Ovary (tissue), 7 donors: ENCODE measurements at regions not wholly inside any gene's neighbourhood (a gene's known extent, or its start where the extent isn't known, plus 50 kb on each side); places are given as distances from the start of the nearest gene placed in this dataset.
"Not testable (repeated sequence)": the region's sequence is repeated elsewhere in the genome, so short reads cannot be mapped to it uniquely, and the experiment has no call there.

Experiments used
- DNase-seq, 5 donors: peaks; one replicate each; pipeline ENCODE4 v3.0.0-alpha.2; 2019 to 2020
- H3K27ac ChIP-seq, 2 donors: fragments of 200-600 bp; one replicate each; pipeline versions ENCODE4 v1.5.1 to v1.8.0; 2019 to 2022
- H3K27me3 ChIP-seq: fragments of 200-600 bp; one replicate; pipeline ENCODE4 v1.8.0; 2022
- H3K36me3 ChIP-seq: fragments of 200-600 bp; sonication (generic); one replicate; pipeline ENCODE4 v1.5.1; 2019
- H3K4me1 ChIP-seq: one replicate; pipeline ENCODE4 v1.8.1; 2013; ENCODE audit warnings: mild to moderate bottlenecking, moderate library complexity; ENCODE audit not compliant: insufficient read depth
- H3K4me3 ChIP-seq: fragments of 200-600 bp; sonication (generic); one replicate; pipeline ENCODE4 v1.5.1; 2017
- H3K9me3 ChIP-seq, 2 donors: fragments of 200-600 bp in 1 of 2; sonication (generic) in 1 of 2; one replicate each; pipeline versions ENCODE4 v1.5.1 to v1.8.1; 2013 to 2019; ENCODE audit warnings: mild to moderate bottlenecking in 1 of 2, moderate library complexity in 1 of 2
- EP300 ChIP-seq: sonication (generic); formaldehyde crosslinking; IDR thresholded peaks from one replicate; pipeline ENCODE4 v1.6.1; 2017; ENCODE audit warnings: antibody characterized with exemption
- POLR2A ChIP-seq: fragments of 450-650 bp; IDR thresholded peaks from one replicate; pipeline ENCODE4 v1.6.1; 2017; ENCODE audit warnings: antibody characterized with exemption, mild to moderate bottlenecking, moderate library complexity
- WGBS, 3 donors: extraction: QIAGEN DNeasy Blood & Tissue Kit in 1 of 3; methylation state at CpG; one replicate each; pipeline versions ENCODE4 v1.1.5 to v1.1.7; 2013 to 2017; 5-methylcytosine and 5-hydroxymethylcytosine counted together
- intact Hi-C, 4 donors: fragments of 100-400 bp; cut with DNase I; formaldehyde crosslinking; loops; one replicate each; pipeline versions ENCODE4 v1.11.0 to v1.15.1; 2022 to 2023
- TF ChIP-seq, protein P1 (sequence below), 3 donors: fragments of 450-650 bp in 2 of 3; fragments of 200-600 bp in 1 of 3; IDR thresholded peaks; one replicate each; pipeline versions ENCODE4 v1.5.1 to v1.8.0; 2016 to 2022; ENCODE audit warnings: antibody characterized with exemption in 3 of 3, mild to moderate bottlenecking in 1 of 3
- donor health status: DM: no; HTN: no; CAD: no; lungs with moderate emphysema.
- donor health status: DM: no; HTN: no; CAD: no.
- donor health status: Bipolar disorder and iron deficiency.
- donor health status: DM: no; HTN: no; CAD: no.
- donor health status: DM: yes; HTN: yes; CAD: no.

GRCh38 chr11:43145653-43146052 lies 166.1 kb upstream of the API5 start:
- Histone ChIP-seq H3K36me3 (no peaks in the 10 kb centered on the region), H3K4me1 (no peaks in the 10 kb centered on the region), H3K4me3 (no peak overlapping the region), H3K27me3 (no peaks in the 10 kb centered on the region), H3K9me3 (no peaks in the 10 kb centered on the region), H3K27ac (no peak overlapping the region)
- WGBS, 3 donors, result 67 to 84% (median 79%) methylated on average over 1 of the region's 1 CpG
- DNase-seq, result no peak
- TF ChIP-seq POLR2A (no peak), EP300 (no peak)
- TF ChIP-seq, protein P1, sequence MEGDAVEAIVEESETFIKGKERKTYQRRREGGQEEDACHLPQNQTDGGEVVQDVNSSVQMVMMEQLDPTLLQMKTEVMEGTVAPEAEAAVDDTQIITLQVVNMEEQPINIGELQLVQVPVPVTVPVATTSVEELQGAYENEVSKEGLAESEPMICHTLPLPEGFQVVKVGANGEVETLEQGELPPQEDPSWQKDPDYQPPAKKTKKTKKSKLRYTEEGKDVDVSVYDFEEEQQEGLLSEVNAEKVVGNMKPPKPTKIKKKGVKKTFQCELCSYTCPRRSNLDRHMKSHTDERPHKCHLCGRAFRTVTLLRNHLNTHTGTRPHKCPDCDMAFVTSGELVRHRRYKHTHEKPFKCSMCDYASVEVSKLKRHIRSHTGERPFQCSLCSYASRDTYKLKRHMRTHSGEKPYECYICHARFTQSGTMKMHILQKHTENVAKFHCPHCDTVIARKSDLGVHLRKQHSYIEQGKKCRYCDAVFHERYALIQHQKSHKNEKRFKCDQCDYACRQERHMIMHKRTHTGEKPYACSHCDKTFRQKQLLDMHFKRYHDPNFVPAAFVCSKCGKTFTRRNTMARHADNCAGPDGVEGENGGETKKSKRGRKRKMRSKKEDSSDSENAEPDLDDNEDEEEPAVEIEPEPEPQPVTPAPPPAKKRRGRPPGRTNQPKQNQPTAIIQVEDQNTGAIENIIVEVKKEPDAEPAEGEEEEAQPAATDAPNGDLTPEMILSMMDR (IDR thresholded peaks at IDR 0.05), result no peak
- intact Hi-C loops, result no loop called here

GRCh38 chr11:43150697-43151096 lies 161.1 kb upstream of the API5 start:
- DNase-seq, result no peak

GRCh38 chr11:43164831-43165230 lies 147.0 kb upstream of the API5 start:
- 49 to 51% (median 49%) methylated on average over 2 of the region's 2 CpGs for WGBS, 3 donors
- TF ChIP-seq EP300, result no peak
- TF ChIP-seq POLR2A, result no peak
- TF ChIP-seq, protein P1 (IDR thresholded peaks at IDR 0.05), result no peak
- intact Hi-C loops, result no loop called here

More at GRCh38 chr11:43150697-43151096, 161.1 kb upstream of the API5 start:
- intact Hi-C loops, result no loop called here
- no peak overlapping the region for H3K4me3 ChIP-seq
- H3K9me3 ChIP-seq, result no peaks in the 10 kb centered on the region
- no peak overlapping the region for H3K27ac ChIP-seq
- H3K27me3 ChIP-seq, result no peaks in the 10 kb centered on the region
- H3K4me1 ChIP-seq, result no peaks in the 10 kb centered on the region
- no peaks in the 10 kb centered on the region for H3K36me3 ChIP-seq
- TF ChIP-seq, protein P1 (IDR thresholded peaks at IDR 0.05), result no peak

GRCh38 chr11:43165393-43165792 lies 146.4 kb upstream of the API5 start:
- 68 to 92% (median 75%) methylated on average over 3 of the region's 3 CpGs for WGBS, 3 donors
- DNase-seq, H3K4me3 ChIP-seq, H3K27ac ChIP-seq, H3K4me1 ChIP-seq, H3K36me3 ChIP-seq, H3K9me3 ChIP-seq, intact Hi-C loops, H3K27me3 ChIP-seq: not testable (repeated sequence)

More at GRCh38 chr11:43164831-43165230, 147.0 kb upstream of the API5 start:
- Histone ChIP-seq H3K9me3 (no peaks in the 10 kb centered on the region), H3K36me3 (no peaks in the 10 kb centered on the region), H3K4me3 (no peak overlapping the region), H3K4me1 (no peaks in the 10 kb centered on the region), H3K27me3 (no peaks in the 10 kb centered on the region), H3K27ac (no peak overlapping the region)
- no peak for DNase-seq

DNA sequence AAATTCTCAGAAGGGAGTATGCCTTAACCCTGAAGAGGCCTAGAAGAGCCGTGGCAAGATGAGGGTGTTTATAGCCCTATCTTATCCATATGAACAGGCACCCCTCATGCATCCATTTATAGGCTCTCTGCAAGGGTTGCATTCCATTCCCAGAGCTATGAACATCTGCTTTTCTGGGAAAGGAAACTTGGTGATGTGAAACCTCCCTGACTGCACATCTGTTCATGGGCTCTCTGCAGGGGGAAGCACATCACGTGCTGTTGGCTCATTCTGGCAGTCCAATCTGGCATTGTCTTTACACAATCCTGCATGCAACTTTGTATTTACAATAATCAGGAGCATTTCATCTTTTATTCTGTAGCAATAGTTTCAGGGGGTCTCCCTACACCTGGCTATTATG lies 143.6 kb upstream of the API5 start:
- H3K4me3 ChIP-seq, H3K9me3 ChIP-seq, H3K4me1 ChIP-seq, H3K27ac ChIP-seq, DNase-seq, H3K27me3 ChIP-seq, H3K36me3 ChIP-seq, intact Hi-C loops: not testable (repeated sequence)
- WGBS, 3 donors, result 53 to 71% (median 61%) methylated on average over 2 of the region's 2 CpGs

- no peak for TF ChIP-seq EP300
- TF ChIP-seq, protein P1 (IDR thresholded peaks at IDR 0.05), result no peak
- no peak for TF ChIP-seq POLR2A
- no peak overlapping the region for H3K4me3 ChIP-seq
- no peaks in the 10 kb centered on the region for H3K9me3 ChIP-seq
- no peaks in the 10 kb centered on the region for H3K27me3 ChIP-seq
- no peaks in the 10 kb centered on the region for H3K36me3 ChIP-seq
- DNase-seq, result no peak
- H3K4me1 ChIP-seq, result no peaks in the 10 kb centered on the region
- intact Hi-C loops, result no loop called here
- no peak overlapping the region for H3K27ac ChIP-seq
- WGBS, 3 donors, result 69 to 81% (median 75%) methylated on average over 2 of the region's 2 CpGs
These were observed 139.3 kb upstream of the API5 start for GRCh38 chr11:43172477-43172876.
